Lower lobe of right lung (tissue), 2 donors: ENCODE measurements at regions not wholly inside any gene's neighbourhood (a gene's known extent, or its start where the extent isn't known, plus 50 kb on each side); places are given as distances from the start of the nearest gene placed in this dataset.
A peak's percentile ranks its signal among the peaks of the same experiment; 100 is the strongest.

Experiments used
- ATAC-seq, 2 donors: fragments of 200-7000 bp; cut with Tn5 transposase; one replicate each; pipeline ENCODE4 v1.9.1; 2020 to 2022; ENCODE audit warnings: mild to moderate bottlenecking in 2 of 2, moderate library complexity in 2 of 2
- DNase-seq: peaks from one replicate; pipeline ENCODE4 v3.0.0-alpha.2; 2020
- H3K27ac ChIP-seq: fragments of 200-600 bp; one replicate; pipeline ENCODE4 v1.8.0; 2022
- H3K27me3 ChIP-seq: fragments of 200-600 bp; one replicate; pipeline ENCODE4 v1.8.0; 2022; ENCODE audit warnings: low read depth
- H3K36me3 ChIP-seq: fragments of 200-600 bp; one replicate; pipeline ENCODE4 v1.8.0; 2022; ENCODE audit warnings: mild to moderate bottlenecking
- H3K4me1 ChIP-seq: fragments of 200-600 bp; one replicate; pipeline ENCODE4 v1.8.0; 2022
- H3K4me3 ChIP-seq: fragments of 200-600 bp; one replicate; pipeline ENCODE4 v1.8.0; 2022; ENCODE audit warnings: mild to moderate bottlenecking
- H3K9me3 ChIP-seq: fragments of 200-600 bp; one replicate; pipeline ENCODE4 v1.8.0; 2022
- intact Hi-C: fragments of 100-400 bp; cut with DNase I; formaldehyde crosslinking; loops from one replicate; pipeline ENCODE4 v1.11.0; 2022
- TF ChIP-seq, protein P1 (sequence below): fragments of 200-600 bp; IDR thresholded peaks from one replicate; pipeline ENCODE4 v1.8.0; 2022; ENCODE audit warnings: antibody characterized with exemption, mild to moderate bottlenecking
- donor health status: DM: no; HTN: yes; CAD: no; lungs with severe emphysema.

DNA sequence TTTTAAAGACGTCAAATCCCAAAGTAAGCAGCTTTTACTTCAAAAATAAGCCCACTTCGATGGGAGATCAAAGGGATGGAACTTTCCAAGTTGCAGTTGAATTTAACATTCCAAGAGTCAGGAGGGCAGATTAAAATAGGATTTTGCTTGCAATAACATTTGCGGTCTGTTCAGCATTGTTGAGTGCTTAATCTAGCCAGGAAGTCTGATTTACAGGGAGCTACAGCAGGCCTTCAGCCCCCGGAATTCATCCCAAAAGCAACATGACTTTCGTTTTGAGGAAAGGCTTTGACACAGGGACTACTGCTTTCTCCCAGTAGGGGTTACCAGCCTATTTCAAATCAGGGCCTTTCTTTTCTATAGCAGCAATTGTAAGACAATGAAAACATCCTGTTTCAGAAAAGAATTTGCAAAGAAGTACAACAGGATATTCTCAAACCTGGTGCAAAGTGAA lies 279.6 kb upstream of the PITRM1 start:
- peak; percentile 49 to 68 for ATAC-seq
- TF ChIP-seq, protein P1, sequence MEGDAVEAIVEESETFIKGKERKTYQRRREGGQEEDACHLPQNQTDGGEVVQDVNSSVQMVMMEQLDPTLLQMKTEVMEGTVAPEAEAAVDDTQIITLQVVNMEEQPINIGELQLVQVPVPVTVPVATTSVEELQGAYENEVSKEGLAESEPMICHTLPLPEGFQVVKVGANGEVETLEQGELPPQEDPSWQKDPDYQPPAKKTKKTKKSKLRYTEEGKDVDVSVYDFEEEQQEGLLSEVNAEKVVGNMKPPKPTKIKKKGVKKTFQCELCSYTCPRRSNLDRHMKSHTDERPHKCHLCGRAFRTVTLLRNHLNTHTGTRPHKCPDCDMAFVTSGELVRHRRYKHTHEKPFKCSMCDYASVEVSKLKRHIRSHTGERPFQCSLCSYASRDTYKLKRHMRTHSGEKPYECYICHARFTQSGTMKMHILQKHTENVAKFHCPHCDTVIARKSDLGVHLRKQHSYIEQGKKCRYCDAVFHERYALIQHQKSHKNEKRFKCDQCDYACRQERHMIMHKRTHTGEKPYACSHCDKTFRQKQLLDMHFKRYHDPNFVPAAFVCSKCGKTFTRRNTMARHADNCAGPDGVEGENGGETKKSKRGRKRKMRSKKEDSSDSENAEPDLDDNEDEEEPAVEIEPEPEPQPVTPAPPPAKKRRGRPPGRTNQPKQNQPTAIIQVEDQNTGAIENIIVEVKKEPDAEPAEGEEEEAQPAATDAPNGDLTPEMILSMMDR = peak; percentile 32
- H3K27me3 ChIP-seq = no peaks in the 10 kb centered on the region
- H3K36me3 ChIP-seq = no peaks in the 10 kb centered on the region
- H3K4me3 ChIP-seq = no peak overlapping the region
- peak overlapping the region; percentile 74 for H3K27ac ChIP-seq
- peaks cover 28% of the 10 kb centered on the region for H3K4me1 ChIP-seq
- intact Hi-C loops = no loop called here
- DNase-seq = no peak
- H3K9me3 ChIP-seq = no peaks in the 10 kb centered on the region

DNA sequence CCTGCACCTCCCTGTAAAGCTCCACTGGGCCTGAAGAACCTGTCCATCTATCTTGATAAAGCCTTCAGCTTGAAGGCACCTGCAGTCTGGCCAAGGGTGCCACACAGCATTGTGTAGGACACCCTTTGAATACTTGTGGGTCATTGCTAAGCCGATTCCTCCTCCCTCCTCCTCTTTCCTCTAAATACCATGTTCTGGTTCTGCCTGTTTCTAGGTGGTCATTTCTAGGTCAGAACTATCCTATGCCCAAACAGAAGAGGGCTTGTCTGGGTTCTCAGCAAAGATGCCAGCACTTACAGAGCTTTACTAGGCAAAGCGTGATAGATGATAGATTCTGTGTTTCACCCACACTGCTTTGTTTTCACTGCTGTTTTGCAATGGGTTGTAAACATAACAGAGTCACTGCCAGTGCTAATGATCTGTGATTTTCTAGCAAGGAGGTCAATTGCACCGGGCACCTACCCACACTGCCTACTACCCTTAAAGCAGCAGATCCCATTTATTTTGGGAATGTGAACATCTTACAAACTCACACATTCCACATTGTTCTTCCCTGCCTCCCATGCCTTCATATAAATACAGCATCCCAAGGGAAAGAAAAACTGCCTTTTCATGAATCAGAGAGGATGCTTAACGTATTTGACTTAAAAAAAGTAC lies 279.1 kb upstream of the PITRM1 start:
- Histone ChIP-seq H3K4me3 (no peak overlapping the region), H3K9me3 (no peaks in the 10 kb centered on the region), H3K27me3 (no peaks in the 10 kb centered on the region), H3K36me3 (no peaks in the 10 kb centered on the region), H3K4me1 (peaks cover 28% of the 10 kb centered on the region), H3K27ac (peak overlapping the region; percentile 74)
- DNase-seq (no peak), ATAC-seq (no peak)
- TF ChIP-seq, protein P1 = no peak
- intact Hi-C loops = no loop called here

DNA sequence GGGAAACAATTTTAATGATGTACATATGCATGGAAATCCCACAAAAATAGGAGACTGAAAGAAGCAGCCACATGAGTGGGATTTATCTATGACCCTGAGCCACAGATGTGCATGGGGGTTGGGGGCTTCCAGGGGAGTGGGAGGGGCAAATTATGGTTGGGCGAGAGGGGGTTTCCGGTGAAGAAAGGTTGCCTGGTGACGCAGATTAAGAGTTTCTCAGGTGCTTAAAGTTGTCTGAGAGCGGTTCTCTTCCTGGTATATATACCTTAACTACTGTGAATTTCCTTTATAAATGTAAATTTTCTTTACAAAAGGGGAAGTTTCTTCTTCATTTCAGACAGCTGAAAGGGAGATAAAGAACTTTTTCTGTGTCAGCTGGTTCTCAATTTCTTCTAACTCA lies 273.6 kb upstream of the PITRM1 start:
- Histone ChIP-seq H3K36me3 (no peaks in the 10 kb centered on the region), H3K4me3 (no peak overlapping the region), H3K27me3 (no peaks in the 10 kb centered on the region), H3K4me1 (no peaks in the 10 kb centered on the region), H3K9me3 (no peaks in the 10 kb centered on the region), H3K27ac (no peak overlapping the region)
- DNase-seq = no peak
- TF ChIP-seq, protein P1 = no peak
- intact Hi-C loops = no loop called here
- ATAC-seq = no peak

DNA sequence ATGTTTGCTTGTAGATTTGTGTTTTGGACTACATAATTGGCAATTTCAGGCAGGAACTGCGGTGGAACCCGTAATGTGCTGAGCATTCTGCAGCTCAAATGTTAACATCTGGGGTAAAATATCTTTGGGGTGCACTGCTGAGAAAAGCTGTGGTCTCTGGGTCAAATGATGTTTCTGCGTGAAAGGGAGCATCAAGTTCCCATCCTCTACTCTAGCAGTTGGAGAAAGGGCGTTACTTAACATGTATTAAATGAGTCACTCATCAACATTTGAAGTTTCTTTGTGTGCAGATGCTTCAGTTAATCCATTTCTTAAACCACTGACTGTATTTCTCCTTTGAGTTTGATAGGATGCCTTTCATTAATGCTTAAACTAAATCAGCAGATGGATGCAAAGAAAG lies 273.1 kb upstream of the PITRM1 start:
- Histone ChIP-seq H3K4me1 (no peaks in the 10 kb centered on the region), H3K9me3 (no peaks in the 10 kb centered on the region), H3K4me3 (no peak overlapping the region), H3K27me3 (no peaks in the 10 kb centered on the region), H3K27ac (no peak overlapping the region), H3K36me3 (no peaks in the 10 kb centered on the region)
- intact Hi-C loops = no loop called here
- TF ChIP-seq, protein P1 = no peak
- ATAC-seq (no peak), DNase-seq (no peak)

DNA sequence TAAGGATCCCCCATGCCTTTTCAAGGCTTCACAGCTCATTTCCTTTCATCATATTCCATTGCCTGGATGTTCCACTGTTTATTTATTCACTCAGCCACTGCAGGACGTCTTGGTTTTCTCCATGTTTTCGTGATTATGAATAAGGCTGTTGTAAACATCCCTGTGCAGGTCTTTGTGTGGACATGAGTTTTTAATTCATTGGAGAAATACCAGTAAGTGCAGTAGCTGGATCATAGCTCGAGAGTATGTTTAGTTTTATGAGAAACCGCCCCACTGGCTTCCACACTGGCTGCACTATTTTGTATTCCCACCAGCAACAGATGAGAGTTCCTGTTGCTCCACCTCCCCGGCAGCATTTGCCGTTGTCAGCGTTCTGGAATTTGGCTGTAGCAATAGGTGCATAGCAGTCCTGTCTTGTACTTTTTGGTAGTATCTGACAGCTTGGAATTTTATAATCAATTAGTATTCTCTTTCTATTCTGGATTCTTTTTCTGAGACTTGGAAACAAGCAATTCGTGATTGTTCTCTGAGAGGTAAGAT lies 269.9 kb upstream of the PITRM1 start:
- Histone ChIP-seq H3K4me1 (no peaks in the 10 kb centered on the region), H3K27ac (no peak overlapping the region), H3K4me3 (no peak overlapping the region), H3K9me3 (peaks cover 5% of the 10 kb centered on the region), H3K27me3 (no peaks in the 10 kb centered on the region), H3K36me3 (no peaks in the 10 kb centered on the region)
- intact Hi-C loops = no loop called here
- no peak for DNase-seq
- TF ChIP-seq, protein P1 = no peak
- no peak for ATAC-seq
